Superior temporal gyrus (tissue), 1 donor: ENCODE measurements at regions not wholly inside any gene's neighbourhood (a gene's known extent, or its start where the extent isn't known, plus 50 kb on each side); places are given as distances from the start of the nearest gene placed in this dataset.

Experiments
- DNase-seq: peaks from one replicate; pipeline ENCODE4 v3.0.0-alpha.2; 2016; ENCODE audit errors: extremely low spot score

DNA sequence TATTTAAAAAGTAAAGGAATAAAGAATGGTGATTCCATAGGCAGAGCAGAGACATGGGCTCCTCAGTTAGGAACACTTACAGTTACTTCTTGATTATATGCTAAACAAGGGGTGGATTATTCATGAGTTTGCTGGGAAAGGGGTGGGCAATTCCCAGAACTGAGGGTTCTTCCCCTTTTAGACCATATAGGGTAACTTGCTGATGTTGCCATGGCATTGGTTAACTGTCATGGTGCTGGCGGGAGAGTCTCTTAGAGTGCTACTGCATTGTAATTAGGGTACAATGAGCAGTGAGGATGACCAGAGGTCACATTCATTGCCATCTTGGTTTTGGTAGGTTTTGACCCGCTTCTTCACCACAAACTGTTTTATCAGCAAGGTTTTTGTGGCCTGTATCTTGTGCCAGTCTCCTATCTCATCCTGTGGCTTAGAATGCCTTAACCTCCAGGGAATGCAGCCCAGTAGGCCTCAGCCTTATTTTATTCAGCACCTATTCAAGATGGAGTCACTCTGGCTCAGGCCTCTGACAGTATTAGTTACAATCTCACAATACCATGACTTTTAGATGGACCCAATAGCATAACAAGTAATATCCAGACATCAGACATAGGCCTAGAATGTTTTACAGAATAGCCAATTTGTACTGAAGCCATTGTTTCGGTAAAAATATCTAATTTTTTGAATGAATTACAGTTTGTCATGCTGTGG is 106.8 kb downstream of the ZBTB18 start:
- no peak for DNase-seq

DNA sequence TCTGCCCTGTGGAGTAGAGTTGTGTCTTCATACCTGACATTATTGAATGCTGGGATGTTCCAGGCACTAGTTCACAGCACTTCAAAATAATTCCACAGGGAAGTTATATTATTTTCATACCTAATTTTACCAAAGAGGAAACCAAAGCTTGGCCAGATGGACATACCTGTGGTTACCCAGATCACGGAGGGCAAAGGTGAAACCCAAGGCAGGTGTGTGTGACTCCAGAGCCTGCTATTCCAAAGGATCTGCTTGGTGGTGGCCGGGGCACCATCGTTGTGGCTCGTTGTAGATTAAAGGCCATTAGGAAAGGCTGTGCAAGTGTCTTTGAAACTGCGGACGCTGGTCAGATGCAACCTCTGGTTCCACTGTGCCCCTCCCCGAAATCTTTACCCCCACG is 108.6 kb downstream of the ZBTB18 start:
- no peak for DNase-seq

- DNase-seq = no peak
These were observed 109.6 kb downstream of the ZBTB18 start for GRCh38 chr1:244160455-244161235.

DNA sequence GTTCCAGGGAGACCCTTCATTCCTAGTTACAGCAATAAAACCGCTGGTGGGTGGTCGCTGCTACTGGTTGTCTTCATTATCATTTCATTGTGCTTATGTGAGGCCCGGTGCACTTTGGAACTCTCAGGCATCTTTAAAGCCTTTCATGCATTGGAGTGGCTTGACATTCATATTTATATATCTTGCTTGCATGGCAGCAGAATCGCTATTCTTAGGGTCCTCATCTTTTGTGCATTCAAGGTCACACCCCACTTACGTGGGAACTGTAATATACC is 110.1 kb downstream of the ZBTB18 start:
- no peak for DNase-seq

DNA sequence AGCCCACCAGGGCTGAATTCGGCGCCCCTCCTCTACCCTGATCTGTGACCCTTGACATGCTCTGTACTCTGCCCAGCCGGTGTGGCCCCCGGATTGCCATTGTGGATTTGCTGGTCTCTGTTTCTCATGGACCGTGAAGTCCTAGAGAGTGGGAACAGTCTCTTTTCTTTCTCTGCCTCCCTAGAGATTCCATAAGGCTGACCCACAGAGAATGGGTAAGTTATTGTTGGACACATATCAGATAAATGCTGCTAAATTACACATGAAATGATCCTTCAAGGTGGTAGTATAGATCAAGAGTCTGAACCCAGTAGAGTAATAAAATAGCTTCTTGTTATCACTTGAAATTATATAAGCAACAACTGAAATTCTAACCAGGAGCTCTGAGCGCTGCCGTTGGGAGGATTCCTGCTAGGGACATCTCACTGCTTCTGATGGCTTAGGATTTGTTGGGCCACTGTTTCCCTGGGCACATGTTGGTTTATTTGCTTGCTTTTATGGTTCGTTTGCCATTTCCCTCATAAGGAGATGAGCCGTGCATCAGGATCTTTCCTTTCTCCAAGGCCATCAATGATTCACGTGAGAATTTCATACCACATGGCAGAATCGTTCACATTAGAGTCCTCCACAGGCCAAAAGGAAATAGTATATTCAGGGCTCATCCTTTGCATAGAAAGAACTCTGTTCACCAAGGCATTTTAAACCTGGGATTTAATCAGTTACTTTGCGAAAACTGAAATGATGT is 111.9 kb downstream of the ZBTB18 start:
- DNase-seq = no peak

DNA sequence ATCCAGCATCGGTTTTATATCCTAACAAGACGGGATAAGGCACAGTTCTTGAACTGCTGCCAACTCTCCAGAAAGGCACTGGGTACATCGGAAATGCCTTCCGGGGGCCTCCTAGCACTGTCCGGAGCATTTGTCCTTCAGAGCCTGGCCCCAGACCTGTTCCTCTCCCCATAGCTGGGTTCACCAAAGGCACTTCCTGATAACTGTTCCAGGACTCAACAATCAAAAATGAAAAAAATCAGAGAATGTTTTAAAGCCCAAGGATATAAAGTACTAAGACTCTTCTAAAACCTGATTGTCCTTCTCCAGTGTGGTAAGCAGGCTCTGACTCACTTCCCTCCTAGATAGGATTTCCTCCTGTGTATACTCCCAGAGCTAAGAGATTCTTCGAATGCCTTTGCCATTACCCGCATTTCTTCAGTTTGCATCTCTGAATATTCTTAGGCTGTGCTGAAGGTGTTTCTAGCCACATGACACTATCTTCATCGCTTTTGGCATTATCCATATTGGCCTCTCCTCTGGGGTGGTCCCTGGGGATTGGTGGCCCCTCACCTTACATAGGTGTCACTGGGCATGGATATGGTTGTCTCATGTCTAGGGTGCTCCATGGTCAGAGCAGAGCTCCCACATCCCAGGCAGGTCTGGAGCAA is 112.9 kb downstream of the ZBTB18 start:
- no peak for DNase-seq

DNA sequence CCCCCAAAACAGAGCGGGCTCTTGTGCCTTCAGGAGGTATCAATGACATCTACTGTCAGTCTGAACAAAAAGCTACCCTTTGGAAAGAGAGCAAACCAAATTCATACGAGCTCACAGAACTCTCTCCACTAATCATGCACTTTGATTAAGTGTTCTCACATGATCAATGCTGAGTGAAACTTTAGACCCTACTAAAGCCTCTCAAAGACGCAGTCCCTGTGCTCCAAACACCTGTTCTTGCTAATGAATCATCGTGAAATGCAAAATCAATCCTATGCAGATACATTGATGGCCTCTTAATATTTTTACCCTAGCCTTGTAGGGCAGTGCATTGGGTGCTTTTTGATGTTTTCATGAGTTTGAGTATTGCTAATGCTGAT is 113.4 kb downstream of the ZBTB18 start:
- DNase-seq = no peak

- DNase-seq = no peak
These were observed 113.9 kb downstream of the ZBTB18 start for GRCh38 chr1:244165021-244165420.

DNA sequence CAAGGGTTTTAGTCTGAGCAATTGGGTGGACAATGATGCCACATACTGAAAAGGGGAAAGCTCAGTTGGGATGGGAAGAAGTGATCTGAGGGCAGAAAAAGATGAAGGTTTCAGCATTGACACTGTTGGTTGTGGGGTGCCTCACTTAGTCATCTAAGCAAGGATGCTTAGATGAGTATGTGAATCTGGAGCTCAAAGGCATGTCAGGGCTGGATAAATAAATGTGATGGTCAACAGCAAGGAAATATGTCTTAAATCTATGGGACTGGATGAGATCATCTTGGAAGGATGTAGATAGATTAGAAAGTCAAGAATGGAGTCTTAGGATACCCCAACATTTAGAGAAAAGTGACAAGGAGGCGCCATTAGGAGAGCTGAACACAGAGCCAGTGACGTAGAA is 114.6 kb downstream of the ZBTB18 start:
- no peak for DNase-seq

DNA sequence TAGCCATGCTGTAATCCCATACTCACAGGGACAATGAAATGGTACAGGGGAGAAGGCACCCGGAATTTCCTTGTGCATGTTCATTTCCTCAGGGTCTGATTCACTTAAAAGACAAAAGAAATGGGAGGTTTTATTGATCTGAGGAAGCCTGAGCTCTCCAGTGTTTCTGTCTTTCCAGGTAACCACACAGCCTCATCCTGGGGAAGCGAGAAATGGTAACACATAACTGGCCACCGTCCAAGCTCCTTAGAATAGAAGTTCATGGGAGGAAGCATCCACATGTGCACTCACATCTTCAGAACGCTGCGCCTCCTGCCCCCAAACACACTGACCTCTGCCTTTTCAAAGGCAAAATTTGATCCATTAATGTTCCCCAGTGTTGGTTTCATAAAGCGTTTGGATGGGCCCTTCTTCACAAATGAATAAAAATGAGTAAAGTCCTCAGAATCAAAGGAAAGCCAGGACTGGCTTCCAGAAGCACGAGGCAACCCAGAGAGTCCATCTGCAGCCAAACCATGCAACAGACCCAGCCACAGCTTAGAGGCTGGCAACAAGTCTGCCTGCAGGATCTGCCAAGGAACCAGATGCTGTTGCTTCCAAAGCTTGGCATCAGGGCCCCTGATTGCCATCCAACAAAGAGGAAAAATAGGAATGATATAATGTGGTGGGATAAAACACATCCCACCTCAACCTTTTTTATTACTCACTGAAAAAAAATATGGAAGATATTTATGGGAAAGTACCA is 120.3 kb downstream of the ZBTB18 start:
- DNase-seq = peak; percentile 75

- no peak for DNase-seq
These were observed 122.2 kb downstream of the ZBTB18 start for GRCh38 chr1:244173240-244173639.

GRCh38 chr1:244173769-244174168 is 122.7 kb downstream of the ZBTB18 start:
- no peak for DNase-seq

DNA sequence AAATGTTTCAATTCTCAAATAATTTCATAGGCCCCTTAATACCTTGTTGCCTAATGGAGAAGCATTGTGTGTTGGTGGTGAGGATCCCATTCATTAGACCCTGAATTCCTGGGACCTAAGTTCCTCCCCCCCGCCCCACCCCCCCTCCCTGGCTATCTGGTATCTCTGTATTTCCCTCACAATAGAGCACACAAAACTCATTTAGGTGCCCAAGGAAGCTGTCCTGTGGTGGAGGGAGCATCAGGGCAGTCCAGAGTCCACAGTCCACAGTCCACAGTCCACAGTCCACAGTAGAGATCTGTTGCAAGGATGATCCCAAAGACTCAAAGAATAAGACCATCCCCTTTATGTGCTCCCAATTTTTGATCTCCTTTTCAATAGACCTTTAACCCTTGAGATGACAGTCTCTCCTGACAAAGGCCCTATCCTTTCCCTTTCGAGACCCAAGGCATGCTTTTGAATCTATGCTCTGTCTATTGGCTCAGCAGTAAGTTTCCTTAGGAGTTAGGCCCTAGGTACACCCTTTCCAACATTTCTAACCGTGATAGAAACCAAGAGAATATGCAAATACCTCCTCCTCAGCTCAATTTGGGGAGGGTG is 123.9 kb downstream of the ZBTB18 start:
- no peak for DNase-seq

DNA sequence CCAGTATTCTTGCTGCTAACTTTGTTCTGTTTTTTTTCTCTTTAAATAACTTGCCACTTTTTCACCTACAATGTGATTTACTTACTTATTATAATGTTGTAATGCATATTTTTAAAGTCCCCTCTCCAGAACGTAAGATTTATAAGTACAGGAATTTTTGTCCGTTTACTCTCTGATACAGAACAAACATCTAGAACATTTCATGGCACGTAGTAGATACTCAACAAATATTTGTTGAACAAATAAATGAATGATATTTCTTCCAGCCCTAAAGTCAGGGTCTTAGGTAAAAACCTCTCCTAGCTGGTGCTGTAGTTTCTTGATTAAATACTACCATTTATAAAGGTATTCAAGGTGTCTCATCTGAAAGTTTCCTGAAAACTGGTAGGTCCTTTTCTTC is 125.1 kb downstream of the ZBTB18 start:
- DNase-seq = no peak

GRCh38 chr1:244180256-244180655 is 129.2 kb downstream of the ZBTB18 start:
- DNase-seq = no peak

DNA sequence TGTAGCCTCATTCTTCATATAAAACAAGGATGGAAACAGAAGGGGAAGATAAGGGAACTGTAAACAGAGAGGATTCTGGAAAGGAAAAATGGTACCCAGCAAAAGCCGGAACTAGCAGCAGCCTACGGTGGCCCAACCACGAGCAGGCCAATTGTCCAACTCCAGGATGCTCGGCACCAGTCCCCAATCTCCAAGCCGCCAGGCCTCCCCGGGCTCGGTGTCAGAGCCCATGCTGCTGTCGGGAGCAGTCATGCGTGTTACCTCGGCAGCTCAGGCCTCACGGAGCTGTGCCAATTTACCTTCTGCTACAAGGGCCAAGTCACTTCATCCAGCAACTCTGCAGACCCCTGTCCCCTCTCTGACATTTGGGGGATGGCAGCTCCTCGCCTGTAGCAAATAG is 130.8 kb downstream of the ZBTB18 start:
- no peak for DNase-seq

DNA sequence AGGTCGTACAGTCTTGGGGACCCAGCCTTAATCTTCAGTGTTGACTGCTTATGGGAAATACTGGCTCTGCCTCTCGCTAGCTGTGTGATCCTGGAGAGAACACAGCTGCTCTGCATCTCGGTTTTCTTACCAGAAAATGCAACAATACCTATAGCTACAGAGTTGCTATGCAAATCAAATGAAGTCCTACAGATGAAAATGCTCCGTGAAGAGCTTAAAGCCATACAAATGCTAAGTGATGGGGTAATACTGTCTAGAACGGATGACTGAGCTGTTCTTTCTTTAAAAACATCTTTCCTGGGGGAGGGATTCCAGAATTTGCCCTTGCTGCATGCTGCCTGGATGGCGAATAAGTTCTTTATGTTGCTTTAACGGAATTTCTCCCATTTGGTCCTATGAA is 132.0 kb downstream of the ZBTB18 start:
- DNase-seq = no peak

DNA sequence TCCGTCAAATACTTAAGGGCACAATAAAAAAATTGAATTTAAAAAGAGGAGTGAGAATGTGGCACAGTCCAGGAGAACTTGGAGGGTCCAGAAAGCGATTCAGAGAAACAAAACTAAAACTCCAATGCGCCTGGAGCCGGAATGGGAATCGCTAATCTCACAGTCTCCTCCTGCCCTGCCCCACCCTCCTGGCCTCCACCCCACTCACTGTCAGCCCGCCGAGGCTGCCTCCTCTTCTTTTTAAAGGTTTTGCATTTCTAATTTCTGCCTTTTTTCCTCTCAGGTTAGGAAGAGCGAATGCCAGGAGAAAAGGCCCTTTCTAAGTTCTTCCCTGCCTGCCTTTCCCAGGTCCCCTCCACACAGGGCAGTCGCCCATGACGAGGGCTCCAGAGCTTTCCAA is 135.3 kb downstream of the ZBTB18 start:
- DNase-seq = no peak

DNA sequence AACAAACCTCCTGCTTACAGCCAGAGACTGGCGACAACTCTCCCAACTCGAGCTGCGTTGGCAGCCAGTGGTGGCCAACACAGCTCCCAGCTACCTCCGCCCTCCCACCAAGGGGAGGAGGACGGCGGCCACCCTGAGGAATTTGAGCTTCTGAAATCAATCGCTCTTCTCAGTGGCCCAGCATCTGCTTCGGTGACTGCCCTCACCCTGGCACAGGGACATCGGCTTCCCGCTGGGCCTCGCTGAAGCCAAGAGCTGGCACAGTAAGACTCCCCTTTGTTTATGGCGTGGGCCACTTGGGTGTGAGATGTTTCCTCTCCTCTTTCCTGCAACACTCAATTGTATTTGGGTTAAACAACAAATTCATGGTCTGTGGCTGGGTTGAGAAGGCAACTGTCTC is 136.2 kb downstream of the ZBTB18 start:
- DNase-seq = no peak

DNA sequence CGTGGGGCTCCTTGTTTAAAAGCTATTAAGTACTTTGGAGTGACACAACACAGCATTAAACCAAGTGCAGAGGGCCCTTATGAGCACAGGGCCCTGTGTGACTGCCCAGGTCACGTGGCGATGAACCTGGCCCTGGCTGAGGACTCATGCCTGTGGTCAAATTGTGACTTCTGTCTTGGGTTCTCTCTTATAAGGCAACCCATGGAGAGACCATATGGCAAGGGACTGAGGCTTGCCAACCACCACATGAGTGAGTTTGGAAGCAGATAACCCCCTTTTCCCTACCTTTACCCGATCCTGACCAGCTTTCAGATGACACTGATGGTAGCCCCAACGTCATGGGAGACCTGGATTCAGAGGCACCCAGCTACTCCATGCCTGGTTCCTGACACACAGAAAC is 140.5 kb downstream of the ZBTB18 start:
- no peak for DNase-seq

GRCh38 chr1:244192325-244192724 is 141.2 kb downstream of the ZBTB18 start:
- DNase-seq = no peak
